DMS 273 (cell line): ENCODE measurements at regions not wholly inside any gene's neighbourhood (a gene's known extent, or its start where the extent isn't known, plus 50 kb on each side); places are given as distances from the start of the nearest gene placed in this dataset.
"Not testable (repeated sequence)": the region's sequence is repeated elsewhere in the genome, so short reads cannot be mapped to it uniquely, and the experiment has no call there.

ENCODE experiments used
- DNase-seq: peaks from one replicate; lab custom pipeline; 2025; ENCODE audit not compliant: unreplicated experiment; lab: John Stamatoyannopoulos, UW

DNA sequence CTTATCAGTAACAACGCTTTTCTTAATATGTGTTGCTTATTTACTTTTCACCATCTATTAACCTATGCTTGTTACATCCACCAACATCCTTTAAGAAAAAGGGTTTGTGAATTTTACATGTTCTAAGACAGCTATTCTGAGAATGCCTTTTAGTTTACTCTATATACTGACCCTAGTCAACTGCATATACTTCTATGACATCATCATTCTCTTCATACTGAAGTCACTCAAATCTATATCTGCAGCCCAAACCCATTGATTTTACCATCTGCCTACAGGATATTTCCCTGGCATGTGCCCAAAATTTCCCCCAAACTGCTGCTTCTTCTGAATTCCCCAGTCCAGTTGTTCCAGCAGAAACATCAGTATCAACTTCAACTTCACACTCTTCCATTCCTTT lies 94.6 kb upstream of the FAM204A start:
- DNase-seq, result no peak

- DNase-seq, result no peak
These were observed 88.1 kb upstream of the FAM204A start for GRCh38 chr10:118430190-118430589.

DNA sequence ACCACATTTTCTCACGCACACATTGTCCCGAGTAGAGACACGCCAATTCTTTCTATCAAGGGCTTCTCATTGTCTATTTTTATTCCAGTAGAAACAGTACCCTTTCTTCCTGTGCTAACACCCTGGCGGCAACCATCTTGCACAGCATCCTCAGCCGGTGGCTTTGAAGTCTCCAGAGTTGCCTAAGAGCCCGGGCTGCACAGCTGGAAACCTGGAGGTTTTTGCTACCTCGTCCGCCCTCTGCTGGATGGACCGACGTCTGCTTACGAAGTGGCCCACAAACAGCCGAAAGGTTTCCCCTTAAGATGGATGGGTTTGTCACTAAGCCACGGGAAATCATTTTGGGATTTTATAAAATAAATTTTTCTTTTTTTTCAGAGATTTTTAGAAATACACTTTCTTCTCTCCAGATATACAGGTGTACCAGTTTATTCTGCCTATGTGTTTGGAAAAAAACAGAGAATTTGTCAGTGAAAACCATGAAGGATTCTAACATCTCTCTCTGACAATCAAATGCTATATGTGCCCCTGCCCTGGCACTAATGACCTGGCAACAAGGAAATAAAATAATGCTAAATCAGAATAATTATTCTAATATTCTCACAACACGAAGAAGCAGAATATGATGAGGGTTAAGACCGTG lies 81.8 kb upstream of the FAM204A start:
- DNase-seq, result peak; percentile 94

DNA sequence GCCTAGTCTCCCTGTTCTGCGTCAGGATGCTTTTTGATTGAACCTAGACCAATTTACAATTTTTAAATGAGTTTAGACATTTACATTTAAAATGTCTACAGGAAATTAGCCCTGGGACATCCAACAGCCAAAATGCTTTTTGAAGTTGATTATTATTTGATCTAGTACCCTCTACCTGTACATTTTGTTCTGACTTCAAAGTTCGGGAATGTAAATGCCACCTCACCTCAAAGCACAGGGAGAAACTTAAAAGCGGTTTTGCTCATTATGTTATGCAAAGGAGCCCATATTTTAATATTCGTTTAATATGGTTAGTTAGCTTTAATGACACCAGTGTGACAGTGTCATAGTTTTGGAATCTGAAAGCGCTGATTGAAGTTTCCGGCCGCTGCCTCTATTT lies 80.1 kb upstream of the FAM204A start:
- no peak for DNase-seq

DNA sequence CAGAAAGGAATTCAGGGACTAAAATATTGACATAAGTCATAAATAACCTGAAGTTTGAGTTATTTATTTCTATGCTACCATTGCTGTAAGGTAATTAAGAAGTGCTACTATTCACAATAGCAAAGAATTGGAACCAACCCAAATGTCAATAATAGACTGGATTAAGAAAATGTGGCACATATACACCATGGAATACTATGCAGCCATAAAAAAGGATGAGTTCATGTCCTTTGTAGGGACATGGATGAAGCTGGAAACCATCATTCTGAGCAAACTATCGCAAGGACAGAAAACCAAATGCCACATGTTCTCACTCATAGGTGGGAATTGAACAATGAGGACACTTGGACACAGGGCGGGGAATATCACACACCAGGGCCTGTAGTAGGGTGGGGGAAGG lies 77.9 kb upstream of the FAM204A start:
- not testable (repeated sequence) for DNase-seq

DNA sequence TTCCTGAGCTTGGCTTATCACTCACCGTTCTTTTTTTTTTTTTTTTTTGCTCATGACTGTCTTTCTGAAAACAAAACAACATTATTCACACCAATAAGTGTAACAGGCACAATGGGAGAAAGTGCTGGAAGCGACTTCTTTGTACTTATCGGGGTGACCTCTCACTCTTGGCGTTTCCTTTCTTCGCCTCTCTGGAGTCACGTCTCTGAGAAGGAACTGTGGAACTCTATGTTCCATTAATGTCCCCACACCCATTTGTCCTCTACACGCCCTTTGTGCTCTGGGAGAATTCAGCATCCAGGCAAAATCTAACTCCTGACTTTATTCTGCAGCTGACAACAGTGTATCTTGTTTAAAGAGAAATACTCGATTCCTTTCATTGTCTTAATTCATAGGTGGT lies 70.8 kb upstream of the FAM204A start:
- no peak for DNase-seq

- DNase-seq, result no peak
These were observed 70.1 kb upstream of the FAM204A start for GRCh38 chr10:118412132-118412760.

GRCh38 chr10:118409295-118409694 lies 67.2 kb upstream of the FAM204A start:
- no peak for DNase-seq

DNA sequence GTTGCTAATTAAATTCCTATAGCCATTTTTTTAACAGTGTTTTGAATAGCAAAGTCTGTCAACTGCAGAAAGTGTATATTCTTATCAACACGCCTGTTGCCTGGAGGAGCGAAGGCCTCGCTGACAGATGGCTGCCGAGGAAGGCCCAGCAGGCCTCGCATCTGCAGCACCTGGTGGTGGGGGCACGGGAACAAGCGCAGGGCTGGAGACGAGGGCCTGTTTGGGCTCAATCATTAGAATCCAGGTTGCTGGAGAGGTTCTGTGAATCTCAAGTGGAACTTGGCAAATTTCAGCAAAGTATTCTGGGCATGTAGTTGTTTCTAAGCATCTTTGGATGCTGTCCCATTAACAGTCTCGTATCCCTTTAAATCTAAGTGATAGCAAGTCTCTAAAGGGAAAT lies 66.1 kb upstream of the FAM204A start:
- peak; percentile 89 for DNase-seq

GRCh38 chr10:118407777-118408176 lies 65.7 kb upstream of the FAM204A start:
- DNase-seq, result peak; percentile 78

GRCh38 chr10:118407026-118407425 lies 64.9 kb upstream of the FAM204A start:
- peak; percentile 27 for DNase-seq

- DNase-seq, result peak; percentile 49
These were observed 63.8 kb upstream of the FAM204A start for GRCh38 chr10:118405928-118406327.

DNA sequence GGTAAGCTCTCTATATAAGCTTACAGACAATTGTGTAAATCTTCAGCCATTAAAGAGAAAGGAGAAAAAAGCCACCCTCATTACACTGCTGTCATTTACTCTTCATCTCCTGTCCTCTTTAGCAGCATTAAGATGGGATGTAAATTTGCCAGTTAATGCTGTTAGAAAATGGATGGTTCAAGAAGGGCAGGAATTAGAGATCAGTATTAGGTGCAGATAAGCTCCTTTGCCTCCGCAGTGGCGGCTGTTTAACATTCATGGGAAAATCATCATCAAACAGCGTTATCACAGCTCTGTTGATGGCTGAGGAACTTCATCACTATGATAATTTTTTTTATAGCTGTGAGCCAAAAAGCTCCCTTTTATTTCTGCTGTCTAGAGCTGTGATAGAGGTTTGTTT lies 61.8 kb upstream of the FAM204A start:
- DNase-seq, result no peak

DNA sequence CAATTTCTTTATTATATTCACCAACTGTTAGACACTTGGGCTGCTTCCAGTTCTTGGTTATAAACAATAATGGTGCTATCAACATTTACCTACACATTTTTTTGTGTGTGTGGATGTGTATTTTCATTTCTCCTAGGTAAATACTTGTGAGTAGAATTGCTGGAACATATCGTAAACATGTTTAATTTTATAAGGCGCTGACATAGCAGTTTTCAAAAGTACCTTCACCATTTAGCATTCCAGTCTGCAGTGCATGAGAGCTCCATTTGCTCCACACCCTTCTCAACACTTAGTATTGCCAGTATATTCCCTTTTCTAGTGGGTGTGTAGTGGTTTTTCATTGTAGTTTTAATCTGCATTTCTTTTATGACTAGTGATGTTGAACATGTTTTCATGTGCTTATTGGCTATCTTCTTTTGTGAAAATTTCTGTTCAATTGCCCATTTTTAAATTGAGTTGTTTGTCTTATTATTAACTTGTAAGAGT lies 59.6 kb upstream of the FAM204A start:
- DNase-seq, result no peak

DNA sequence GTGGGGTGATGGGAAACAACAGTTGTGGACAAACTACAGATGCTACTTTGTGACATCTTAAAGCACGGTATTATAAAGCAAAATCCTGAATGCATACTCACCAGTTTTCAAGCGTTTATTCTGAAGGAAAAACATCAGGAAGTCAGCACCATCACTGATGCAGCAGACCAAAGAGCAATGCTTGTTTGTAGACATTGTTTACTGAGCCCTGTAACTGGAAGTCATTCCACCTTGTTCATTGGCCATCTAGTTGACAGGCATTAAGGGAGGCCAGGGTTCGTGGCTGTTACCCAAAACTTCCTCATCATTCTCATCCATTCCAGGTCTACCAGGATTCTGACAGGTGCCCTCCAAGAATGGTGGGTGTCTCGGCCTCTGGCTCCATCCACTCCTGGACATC lies 55.3 kb upstream of the FAM204A start:
- DNase-seq, result no peak

DNA sequence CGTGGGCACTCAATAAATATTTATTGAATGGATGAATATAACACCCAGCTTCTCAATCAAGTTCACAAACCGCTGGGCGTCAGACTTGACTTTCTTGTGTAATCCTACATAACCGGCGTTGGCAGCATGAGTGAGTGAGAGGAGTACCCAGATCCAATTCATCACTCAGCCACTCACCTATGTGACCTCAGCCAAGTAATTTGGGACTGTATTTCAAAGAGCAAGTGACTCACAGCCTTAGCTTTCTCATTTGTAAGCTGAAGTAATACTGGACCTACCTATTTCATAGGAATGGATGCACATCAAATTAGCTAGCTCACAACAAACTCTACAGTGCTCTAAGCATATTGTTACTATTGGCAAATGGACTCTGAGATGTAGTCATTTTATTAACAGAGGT lies 53.8 kb upstream of the FAM204A start:
- DNase-seq, result no peak

DNA sequence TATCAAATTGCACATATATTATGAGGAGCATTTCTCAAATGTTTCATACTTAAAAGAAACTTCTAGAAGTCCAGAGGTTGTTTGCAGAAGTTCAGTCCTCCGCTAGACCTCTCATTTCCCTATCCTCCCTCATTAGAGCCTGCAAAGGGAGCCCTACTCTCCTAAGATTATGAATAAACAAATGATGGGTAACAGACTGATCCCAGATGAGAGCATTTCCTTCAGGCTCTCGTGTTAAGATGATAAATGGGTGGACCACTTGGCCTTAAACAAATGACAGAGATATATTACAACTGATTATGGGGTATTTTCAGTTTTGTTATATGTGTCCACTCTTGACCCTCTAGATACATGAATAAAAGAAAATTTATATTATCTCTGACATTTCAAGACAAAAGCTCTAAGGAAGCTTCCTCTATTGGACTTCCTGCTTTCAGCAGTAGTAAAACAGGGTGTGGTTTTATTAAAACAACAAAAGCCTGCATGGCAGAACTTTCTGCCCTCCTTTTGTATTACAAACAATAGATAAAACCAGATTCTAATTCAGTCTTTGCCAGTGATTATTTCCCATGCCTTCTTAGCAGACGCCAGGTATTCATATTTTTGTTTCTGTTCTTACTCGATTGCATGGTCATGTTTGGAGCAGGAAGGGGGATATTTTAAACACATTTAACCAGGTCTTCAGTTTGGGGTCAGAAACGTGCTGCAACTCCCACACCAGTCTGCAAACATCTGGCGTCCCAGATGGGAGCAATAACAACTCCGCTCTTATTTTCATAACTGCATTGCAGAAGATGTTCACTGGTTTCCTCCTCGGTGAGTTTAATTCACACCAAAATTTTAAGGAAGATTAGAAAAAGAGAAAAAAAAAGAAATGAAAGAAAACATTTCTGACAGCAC lies 52.4 kb upstream of the FAM204A start:
- DNase-seq, result peak; percentile 80

- DNase-seq, result no peak
These were observed 50.6 kb upstream of the FAM204A start for GRCh38 chr10:118392761-118393160.
